Nephron (organoid): ENCODE measurements at regions not wholly inside any gene's neighbourhood (a gene's known extent, or its start where the extent isn't known, plus 50 kb on each side); places are given as distances from the start of the nearest gene placed in this dataset.

Experiments
- H3K27ac Mint-ChIP-seq, 3 experiments: 2 replicates each; pipeline ENCODE4 v1.8.0; 2020; ENCODE audit warnings: mixed read lengths in 3 of 3, mild to moderate bottlenecking in 2 of 3, moderate library complexity in 1 of 3
- H3K27me3 Mint-ChIP-seq: 2 replicates; pipeline ENCODE4 v1.8.0; 2021; ENCODE audit warnings: low read depth, mild to moderate bottlenecking, moderate library complexity, mixed read lengths
- H3K36me3 Mint-ChIP-seq: 2 replicates; pipeline ENCODE4 v1.8.0; 2020; ENCODE audit warnings: low read depth, mixed read lengths
- H3K4me1 Mint-ChIP-seq: 2 replicates; pipeline ENCODE4 v1.8.0; 2020; ENCODE audit warnings: mixed read lengths
- H3K4me3 Mint-ChIP-seq, 3 experiments: 2 replicates each; pipeline ENCODE4 v1.8.0; 2020; ENCODE audit warnings: mild to moderate bottlenecking in 3 of 3, mixed read lengths in 3 of 3, moderate library complexity in 2 of 3
- H3K9me3 Mint-ChIP-seq: 2 replicates; pipeline ENCODE4 v1.8.0; 2020; ENCODE audit warnings: mixed read lengths
- CTCF ChIP-seq, 3 experiments: fragments of 200-600 bp; sonication (generic); IDR thresholded peaks; one replicate each; pipeline ENCODE4 v1.5.0; 2021; ENCODE audit warnings: antibody characterized with exemption in 3 of 3; ENCODE audit not compliant: unreplicated experiment in 3 of 3

- Mint-ChIP-seq H3K9me3 (no peaks in the 10 kb centered on the region), H3K27me3 (no peaks in the 10 kb centered on the region), H3K27ac (no peak overlapping the region), H3K4me1 (no peaks in the 10 kb centered on the region), H3K4me3 (no peak overlapping the region), H3K36me3 (no peaks in the 10 kb centered on the region)
- TF ChIP-seq CTCF (IDR thresholded peaks at IDR 0.05; ENCODE audit: unreplicated experiment in 3 of 3): no peak
Observed at GRCh38 chr9:115650768-115651167, 502.8 kb upstream of the PAPPA start.

GRCh38 chr9:115651461-115651860 is 502.1 kb upstream of the PAPPA start:
- Mint-ChIP-seq H3K4me1 (no peaks in the 10 kb centered on the region), H3K9me3 (no peaks in the 10 kb centered on the region), H3K4me3 (no peak overlapping the region), H3K27ac (no peak overlapping the region), H3K36me3 (no peaks in the 10 kb centered on the region), H3K27me3 (no peaks in the 10 kb centered on the region)
- TF ChIP-seq CTCF (IDR thresholded peaks at IDR 0.05; ENCODE audit: unreplicated experiment in 3 of 3): no peak

DNA sequence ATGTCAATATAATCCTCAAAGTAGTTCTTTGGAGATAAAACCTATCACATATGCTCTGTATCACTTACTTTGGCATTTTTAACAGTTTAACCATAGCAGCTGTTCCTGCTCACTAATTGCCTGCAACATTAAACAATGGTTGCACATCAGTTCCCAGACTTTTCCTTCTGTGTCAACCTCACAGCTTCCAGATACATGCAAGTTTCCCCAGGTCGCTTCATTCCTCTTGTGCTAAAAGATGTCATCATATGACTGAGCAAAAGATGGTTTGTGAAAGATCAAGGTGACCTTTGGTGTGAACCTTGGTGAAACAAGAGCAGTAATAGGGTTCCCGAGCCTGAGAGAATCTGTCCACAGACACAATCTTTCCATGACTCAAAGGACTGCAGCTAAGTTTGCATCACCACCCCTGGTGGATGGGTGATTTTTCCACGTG is 500.4 kb upstream of the PAPPA start:
- Mint-ChIP-seq H3K27ac (no peak overlapping the region), H3K36me3 (no peaks in the 10 kb centered on the region), H3K27me3 (no peaks in the 10 kb centered on the region), H3K9me3 (no peaks in the 10 kb centered on the region), H3K4me3 (no peak overlapping the region), H3K4me1 (no peaks in the 10 kb centered on the region)
- TF ChIP-seq CTCF (IDR thresholded peaks at IDR 0.05; ENCODE audit: unreplicated experiment in 3 of 3): no peak

DNA sequence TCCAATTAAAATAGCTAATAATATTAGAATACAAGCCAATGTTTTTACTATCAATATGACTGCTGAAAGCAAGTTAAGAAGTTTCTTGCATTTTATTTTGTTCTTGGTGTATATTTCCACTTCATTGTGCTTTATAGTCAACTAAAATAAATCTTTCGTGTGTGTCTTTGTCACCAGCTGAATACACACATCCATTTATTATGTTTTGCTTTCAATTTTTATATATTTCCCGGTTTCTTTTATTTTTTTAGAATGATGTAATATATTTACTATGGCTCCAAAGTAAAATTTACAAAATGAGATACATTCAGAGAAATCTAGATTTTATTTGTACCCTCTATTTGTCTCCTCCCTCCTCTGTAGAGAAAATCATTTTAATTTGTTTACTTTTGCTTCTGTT is 495.9 kb upstream of the PAPPA start:
- H3K4me1 Mint-ChIP-seq: no peaks in the 10 kb centered on the region
- no peaks in the 10 kb centered on the region for H3K9me3 Mint-ChIP-seq
- no peaks in the 10 kb centered on the region for H3K36me3 Mint-ChIP-seq
- no peak for TF ChIP-seq CTCF (IDR thresholded peaks at IDR 0.05; ENCODE audit: unreplicated experiment in 3 of 3)
- H3K27ac Mint-ChIP-seq: no peak overlapping the region
- no peak overlapping the region for H3K4me3 Mint-ChIP-seq
- H3K27me3 Mint-ChIP-seq: no peaks in the 10 kb centered on the region

DNA sequence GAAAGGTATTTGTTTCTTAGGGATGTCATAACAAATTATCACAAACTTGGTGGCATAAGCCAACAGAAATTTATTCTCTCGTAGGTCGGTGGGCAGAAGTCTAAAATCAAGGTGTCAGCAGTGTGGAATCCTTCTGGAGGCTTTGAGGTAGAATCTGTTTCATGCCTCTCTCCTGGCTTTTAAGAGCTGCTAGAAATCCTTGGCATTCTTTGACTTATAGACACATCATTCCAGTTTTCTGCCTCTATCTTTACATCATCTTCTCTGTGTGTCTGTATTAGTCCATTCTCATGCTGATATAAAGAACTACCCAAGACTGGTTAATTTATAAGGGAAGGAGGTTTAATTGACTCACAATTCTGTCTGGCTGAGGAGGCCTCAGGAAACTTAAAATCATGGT is 488.1 kb upstream of the PAPPA start:
- Mint-ChIP-seq H3K27ac (no peak overlapping the region), H3K9me3 (no peaks in the 10 kb centered on the region), H3K36me3 (no peaks in the 10 kb centered on the region), H3K4me3 (no peak overlapping the region), H3K27me3 (no peaks in the 10 kb centered on the region), H3K4me1 (no peaks in the 10 kb centered on the region)
- TF ChIP-seq CTCF (IDR thresholded peaks at IDR 0.05; ENCODE audit: unreplicated experiment in 3 of 3): no peak

DNA sequence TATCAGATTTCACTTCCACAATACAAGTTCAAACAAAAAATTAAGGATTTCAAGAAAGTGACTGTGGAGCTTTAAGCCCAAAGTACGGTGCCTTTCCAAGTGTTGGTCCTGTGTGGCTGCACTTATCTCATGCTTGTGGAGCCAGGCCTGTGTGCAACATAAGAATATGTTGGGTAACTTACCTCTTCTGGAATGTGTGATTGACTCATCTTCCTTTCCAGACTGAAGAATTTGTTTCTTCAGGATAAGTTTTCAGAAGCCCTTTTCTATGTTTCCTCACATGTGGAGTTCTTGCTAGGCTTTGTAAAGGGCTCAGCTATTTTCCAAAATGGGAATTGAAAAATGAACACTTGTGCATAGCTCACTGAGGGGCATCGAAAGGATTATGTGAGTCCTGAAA is 485.1 kb upstream of the PAPPA start:
- H3K4me3 Mint-ChIP-seq: no peak overlapping the region
- H3K27me3 Mint-ChIP-seq: no peaks in the 10 kb centered on the region

More for the DNA sequence above, 485.1 kb upstream of the PAPPA start:
- Mint-ChIP-seq H3K27ac (no peak overlapping the region), H3K9me3 (no peaks in the 10 kb centered on the region), H3K36me3 (no peaks in the 10 kb centered on the region), H3K4me1 (no peaks in the 10 kb centered on the region)
- no peak for TF ChIP-seq CTCF (IDR thresholded peaks at IDR 0.05; ENCODE audit: unreplicated experiment in 3 of 3)
